Esophagus muscularis mucosa (tissue), 3 donors: ENCODE measurements at regions not wholly inside any gene's neighbourhood (a gene's known extent, or its start where the extent isn't known, plus 50 kb on each side); places are given as distances from the start of the nearest gene placed in this dataset.

ENCODE experiments used
- POLR2AphosphoS5 ChIP-seq, 2 donors: sonication (generic); formaldehyde crosslinking; IDR thresholded peaks; one replicate each; pipeline ENCODE4 v1.6.1; 2017; ENCODE audit warnings: antibody characterized with exemption in 2 of 2
- TF ChIP-seq, protein P1 (sequence below), 3 experiments: fragments of 200-600 bp in 2 of 3; fragments of 450-650 bp in 1 of 3; sonication (generic) in 2 of 3; IDR thresholded peaks; one replicate each; pipeline ENCODE4 v1.5.1; 2017 to 2019; ENCODE audit warnings: antibody characterized with exemption in 3 of 3, mild to moderate bottlenecking in 2 of 3, moderate library complexity in 1 of 3

DNA sequence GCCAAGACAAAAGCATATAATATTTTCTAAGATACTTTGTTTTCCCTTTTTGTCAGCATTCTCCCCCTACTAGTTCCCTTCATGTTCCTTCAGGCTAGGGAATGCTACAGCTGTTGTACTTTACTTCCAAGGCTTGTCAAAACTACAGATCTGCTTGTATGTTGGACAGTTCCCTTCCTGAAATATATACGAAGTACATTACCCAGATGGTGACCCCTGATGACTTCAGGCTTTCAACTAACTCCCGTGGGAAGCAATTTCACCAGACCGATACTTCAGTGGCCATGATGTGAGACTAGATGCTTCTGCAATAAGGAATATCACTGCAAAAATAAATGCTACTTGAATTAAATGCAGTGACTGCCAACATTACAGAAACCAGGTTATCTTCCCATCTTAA lies 332.8 kb downstream of the SH2D1A start:
- TF ChIP-seq, protein P1, sequence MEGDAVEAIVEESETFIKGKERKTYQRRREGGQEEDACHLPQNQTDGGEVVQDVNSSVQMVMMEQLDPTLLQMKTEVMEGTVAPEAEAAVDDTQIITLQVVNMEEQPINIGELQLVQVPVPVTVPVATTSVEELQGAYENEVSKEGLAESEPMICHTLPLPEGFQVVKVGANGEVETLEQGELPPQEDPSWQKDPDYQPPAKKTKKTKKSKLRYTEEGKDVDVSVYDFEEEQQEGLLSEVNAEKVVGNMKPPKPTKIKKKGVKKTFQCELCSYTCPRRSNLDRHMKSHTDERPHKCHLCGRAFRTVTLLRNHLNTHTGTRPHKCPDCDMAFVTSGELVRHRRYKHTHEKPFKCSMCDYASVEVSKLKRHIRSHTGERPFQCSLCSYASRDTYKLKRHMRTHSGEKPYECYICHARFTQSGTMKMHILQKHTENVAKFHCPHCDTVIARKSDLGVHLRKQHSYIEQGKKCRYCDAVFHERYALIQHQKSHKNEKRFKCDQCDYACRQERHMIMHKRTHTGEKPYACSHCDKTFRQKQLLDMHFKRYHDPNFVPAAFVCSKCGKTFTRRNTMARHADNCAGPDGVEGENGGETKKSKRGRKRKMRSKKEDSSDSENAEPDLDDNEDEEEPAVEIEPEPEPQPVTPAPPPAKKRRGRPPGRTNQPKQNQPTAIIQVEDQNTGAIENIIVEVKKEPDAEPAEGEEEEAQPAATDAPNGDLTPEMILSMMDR (IDR thresholded peaks at IDR 0.05), result no peak
- no peak for TF ChIP-seq POLR2AphosphoS5 (IDR thresholded peaks at IDR 0.05)
